ENCODE measurements at regions not wholly inside any gene's neighbourhood (a gene's known extent, or its start where the extent isn't known, plus 50 kb on each side); places are given as distances from the start of the nearest gene placed in this dataset.

- H3K4me3 ChIP-seq (ENCODE audit: low read length), result no peak overlapping the region
- DNase-seq (ENCODE audit: low read depth), result no peak
Measured at GRCh38 chr4:56745042-56745441, 63.9 kb upstream of the HOPX start.

GRCh38 chr4:56744030-56744429 is 62.9 kb upstream of the HOPX start:
- no peak for DNase-seq (ENCODE audit: low read depth)
- TF ChIP-seq CTCF (IDR thresholded peaks at IDR 0.05; ENCODE audit: insufficient read depth, low read depth, low read length, missing control alignments), result no peak
- H3K4me3 ChIP-seq (ENCODE audit: low read length), result no peak overlapping the region

More at GRCh38 chr4:56745042-56745441, 63.9 kb upstream of the HOPX start:
- TF ChIP-seq CTCF (IDR thresholded peaks at IDR 0.05; ENCODE audit: insufficient read depth, low read depth, low read length, missing control alignments), result no peak

GRCh38 chr4:56743550-56743949 is 62.5 kb upstream of the HOPX start:
- no peak overlapping the region for H3K4me3 ChIP-seq (ENCODE audit: low read length)
- no peak for DNase-seq (ENCODE audit: low read depth)
- no peak for TF ChIP-seq CTCF (IDR thresholded peaks at IDR 0.05; ENCODE audit: insufficient read depth, low read depth, low read length, missing control alignments)

- peak; percentile 34 for DNase-seq (ENCODE audit: low read depth)
- no peak overlapping the region for H3K4me3 ChIP-seq (ENCODE audit: low read length)
- no peak for TF ChIP-seq CTCF (IDR thresholded peaks at IDR 0.05; ENCODE audit: insufficient read depth, low read depth, low read length, missing control alignments)
Measured at GRCh38 chr4:56742080-56742871, 61.2 kb upstream of the HOPX start.

- no peak for TF ChIP-seq CTCF (IDR thresholded peaks at IDR 0.05; ENCODE audit: insufficient read depth, low read depth, low read length, missing control alignments)
- no peak for DNase-seq (ENCODE audit: low read depth)
Measured at GRCh38 chr4:56741595-56741994, 60.5 kb upstream of the HOPX start.

GRCh38 chr4:56739066-56739777 is 58.1 kb upstream of the HOPX start:
- H3K4me3 ChIP-seq (ENCODE audit: low read length), result no peak overlapping the region
- TF ChIP-seq CTCF (IDR thresholded peaks at IDR 0.05; ENCODE audit: insufficient read depth, low read depth, low read length, missing control alignments), result no peak
- DNase-seq (ENCODE audit: low read depth), result peak; percentile 71

More at GRCh38 chr4:56741595-56741994, 60.5 kb upstream of the HOPX start:
- H3K4me3 ChIP-seq (ENCODE audit: low read length), result no peak overlapping the region

Measured in epithelial cell of esophagus (primary cell).